G401.6 (cell line): ENCODE measurements at regions not wholly inside any gene's neighbourhood (a gene's known extent, or its start where the extent isn't known, plus 50 kb on each side); places are given as distances from the start of the nearest gene placed in this dataset.
"Not testable (repeated sequence)": the region's sequence is repeated elsewhere in the genome, so short reads cannot be mapped to it uniquely, and the experiment has no call there.

Experiments
- FAIRE-seq: peaks from 2 replicates; lab custom pipeline; 2012; peaks lifted over from hg19 to GRCh38; lab: Jason Lieb, UNC

GRCh38 chr3:159662549-159662948 is 326.1 kb upstream of the IL12A start:
- no peak for FAIRE-seq

- FAIRE-seq = no peak
Measured at GRCh38 chr3:159664006-159664405, 324.6 kb upstream of the IL12A start.

- FAIRE-seq = no peak
Measured at GRCh38 chr3:159664653-159665052, 324.0 kb upstream of the IL12A start.

GRCh38 chr3:159667261-159667660 is 321.4 kb upstream of the IL12A start:
- no peak for FAIRE-seq

- no peak for FAIRE-seq
Measured at GRCh38 chr3:159668461-159668860, 320.2 kb upstream of the IL12A start.

GRCh38 chr3:159668990-159669476 is 319.6 kb upstream of the IL12A start:
- FAIRE-seq = no peak

GRCh38 chr3:159669766-159670165 is 318.9 kb upstream of the IL12A start:
- no peak for FAIRE-seq

- FAIRE-seq = no peak
Measured at GRCh38 chr3:159672728-159673688, 315.6 kb upstream of the IL12A start.

GRCh38 chr3:159674583-159674982 is 314.1 kb upstream of the IL12A start:
- no peak for FAIRE-seq

GRCh38 chr3:159675285-159675684 is 313.4 kb upstream of the IL12A start:
- FAIRE-seq = no peak

GRCh38 chr3:159679900-159680299 is 308.7 kb upstream of the IL12A start:
- FAIRE-seq = no peak

- not testable (repeated sequence) for FAIRE-seq
Measured at GRCh38 chr3:159681717-159682116, 306.9 kb upstream of the IL12A start.

- FAIRE-seq = no peak
Measured at GRCh38 chr3:159685801-159686200, 302.8 kb upstream of the IL12A start.

- FAIRE-seq = no peak
Measured at GRCh38 chr3:159693226-159693625, 295.4 kb upstream of the IL12A start.

- FAIRE-seq = no peak
Measured at GRCh38 chr3:159711560-159712333, 276.9 kb upstream of the IL12A start.

GRCh38 chr3:159721324-159721723 is 267.3 kb upstream of the IL12A start:
- no peak for FAIRE-seq

- no peak for FAIRE-seq
Measured at GRCh38 chr3:159723295-159723694, 265.3 kb upstream of the IL12A start.

GRCh38 chr3:159724627-159725026 is 264.0 kb upstream of the IL12A start:
- FAIRE-seq = peak; percentile 56

- no peak for FAIRE-seq
Measured at GRCh38 chr3:159726231-159726964, 262.2 kb upstream of the IL12A start.

GRCh38 chr3:159727506-159727905 is 261.1 kb upstream of the IL12A start:
- no peak for FAIRE-seq

GRCh38 chr3:159731254-159731653 is 257.4 kb upstream of the IL12A start:
- no peak for FAIRE-seq
